ENCODE measurements at regions not wholly inside any gene's neighbourhood (a gene's known extent, or its start where the extent isn't known, plus 50 kb on each side); places are given as distances from the start of the nearest gene placed in this dataset.
A peak's percentile ranks its signal among the peaks of the same experiment; 100 is the strongest.
"Not testable (repeated sequence)": the region's sequence is repeated elsewhere in the genome, so short reads cannot be mapped to it uniquely, and the experiment has no call there.

DNA sequence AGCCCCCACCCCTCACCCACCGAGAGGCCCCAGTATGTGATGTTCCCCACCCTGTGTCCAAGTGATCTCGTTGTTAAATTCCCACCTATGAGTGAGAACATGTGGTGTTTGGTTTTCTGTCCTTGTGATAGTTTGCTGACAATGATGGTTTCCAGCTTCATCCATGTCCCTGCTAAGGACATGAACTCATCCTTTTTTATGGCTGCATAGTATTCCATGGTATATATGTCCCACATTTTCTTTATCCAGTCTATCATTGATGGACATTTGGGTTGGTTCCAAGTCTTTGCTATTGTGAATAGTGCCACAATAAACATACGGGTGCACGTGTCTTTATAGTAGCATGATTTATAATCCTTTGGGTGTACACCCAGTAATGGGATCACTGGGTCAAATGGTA is 79.2 kb downstream of the PXDC1 start:
- not testable (repeated sequence) for H3K27ac ChIP-seq

DNA sequence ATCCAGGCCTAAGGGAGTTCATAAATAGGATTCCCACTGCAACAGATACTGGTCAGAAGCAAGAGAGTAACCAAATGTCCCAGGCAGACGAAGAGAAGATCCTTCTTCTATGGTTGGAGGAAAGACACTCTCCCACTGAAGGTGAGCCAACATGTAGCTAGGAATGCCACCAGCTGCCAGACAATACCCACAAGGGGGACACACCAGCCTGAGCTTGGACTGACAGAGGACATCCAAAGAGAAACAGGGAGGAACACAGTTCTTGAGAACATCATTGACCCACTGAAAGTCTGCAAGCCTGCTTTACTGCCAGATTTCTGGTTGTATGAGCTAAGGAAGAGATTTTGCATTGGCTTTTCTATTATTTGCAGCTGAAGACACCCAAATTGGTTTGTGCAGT is 80.1 kb downstream of the PXDC1 start:
- TF ChIP-seq ZFX (IDR thresholded peaks at IDR 0.05) = no peak
- TF ChIP-seq, protein P1, sequence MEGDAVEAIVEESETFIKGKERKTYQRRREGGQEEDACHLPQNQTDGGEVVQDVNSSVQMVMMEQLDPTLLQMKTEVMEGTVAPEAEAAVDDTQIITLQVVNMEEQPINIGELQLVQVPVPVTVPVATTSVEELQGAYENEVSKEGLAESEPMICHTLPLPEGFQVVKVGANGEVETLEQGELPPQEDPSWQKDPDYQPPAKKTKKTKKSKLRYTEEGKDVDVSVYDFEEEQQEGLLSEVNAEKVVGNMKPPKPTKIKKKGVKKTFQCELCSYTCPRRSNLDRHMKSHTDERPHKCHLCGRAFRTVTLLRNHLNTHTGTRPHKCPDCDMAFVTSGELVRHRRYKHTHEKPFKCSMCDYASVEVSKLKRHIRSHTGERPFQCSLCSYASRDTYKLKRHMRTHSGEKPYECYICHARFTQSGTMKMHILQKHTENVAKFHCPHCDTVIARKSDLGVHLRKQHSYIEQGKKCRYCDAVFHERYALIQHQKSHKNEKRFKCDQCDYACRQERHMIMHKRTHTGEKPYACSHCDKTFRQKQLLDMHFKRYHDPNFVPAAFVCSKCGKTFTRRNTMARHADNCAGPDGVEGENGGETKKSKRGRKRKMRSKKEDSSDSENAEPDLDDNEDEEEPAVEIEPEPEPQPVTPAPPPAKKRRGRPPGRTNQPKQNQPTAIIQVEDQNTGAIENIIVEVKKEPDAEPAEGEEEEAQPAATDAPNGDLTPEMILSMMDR (conservative IDR thresholded peaks at IDR 0.05) = no peak
- H3K27ac ChIP-seq = no peak overlapping the region

DNA sequence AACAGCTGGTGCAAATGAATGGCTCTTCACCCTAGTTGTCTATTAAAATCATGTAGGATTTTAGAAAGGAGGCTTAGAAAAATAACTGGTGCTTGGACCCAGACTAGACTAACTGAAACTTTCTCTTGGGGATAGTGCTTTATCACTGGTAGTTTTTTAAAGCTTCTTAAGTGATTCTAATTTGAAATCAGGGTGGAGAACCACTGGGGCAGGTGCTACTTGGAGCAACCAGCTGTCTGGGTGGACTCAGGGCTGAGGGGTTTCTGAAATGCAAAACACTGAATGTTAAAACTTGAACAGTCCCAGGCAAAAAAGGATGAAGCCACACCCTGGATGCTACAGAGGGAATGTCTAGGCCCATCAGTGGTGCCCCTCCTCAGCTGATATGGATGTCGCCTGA is 81.2 kb downstream of the PXDC1 start:
- peak overlapping the region; percentile 59 for H3K27ac ChIP-seq
- TF ChIP-seq, protein P1 (conservative IDR thresholded peaks at IDR 0.05) = no peak
- TF ChIP-seq ZFX (IDR thresholded peaks at IDR 0.05) = no peak

DNA sequence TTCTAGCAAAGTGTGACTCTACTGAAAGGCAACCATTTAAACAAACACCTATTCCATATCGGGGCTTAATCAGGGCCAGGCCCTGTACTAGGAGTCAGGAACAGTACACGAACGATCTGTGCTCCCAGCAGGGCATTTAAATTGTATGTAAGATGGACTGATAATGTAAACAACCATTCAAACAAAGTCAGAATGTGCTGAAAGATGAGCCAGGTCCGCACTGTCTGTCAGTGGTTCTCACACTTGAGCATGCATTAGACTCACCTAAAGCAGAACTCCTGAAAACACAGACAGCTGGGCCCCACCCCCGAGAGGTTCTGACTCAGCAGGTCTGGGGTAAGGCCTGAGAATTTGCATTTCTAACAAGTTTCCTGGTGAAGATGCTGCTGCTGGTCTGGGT is 81.6 kb downstream of the PXDC1 start:
- TF ChIP-seq, protein P1 (conservative IDR thresholded peaks at IDR 0.05) = no peak
- H3K27ac ChIP-seq = peak overlapping the region; percentile 59

DNA sequence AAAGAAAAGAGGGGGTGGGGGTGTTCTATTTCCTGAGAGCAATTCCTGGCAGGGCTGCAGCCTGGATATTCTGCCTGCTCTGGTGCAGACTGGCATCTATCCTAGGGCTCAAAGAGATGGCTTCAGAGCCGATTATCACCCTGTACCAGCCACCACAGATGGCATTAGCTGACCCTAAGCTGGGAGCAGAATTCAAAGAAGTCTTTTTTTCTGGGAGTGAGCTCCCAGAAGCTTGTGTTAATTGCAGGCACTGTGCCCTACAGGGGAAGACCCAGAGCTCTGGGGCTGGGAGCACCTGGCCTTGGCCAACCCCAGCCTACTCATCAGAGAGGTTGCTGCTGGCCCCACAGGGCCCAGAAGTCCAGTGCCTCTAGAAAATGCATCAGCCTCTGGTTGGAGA is 85.9 kb downstream of the PXDC1 start:
- H3K27ac ChIP-seq = peak overlapping the region; percentile 62
- TF ChIP-seq, protein P1 (conservative IDR thresholded peaks at IDR 0.05) = no peak
- TF ChIP-seq ZFX (IDR thresholded peaks at IDR 0.05) = no peak

DNA sequence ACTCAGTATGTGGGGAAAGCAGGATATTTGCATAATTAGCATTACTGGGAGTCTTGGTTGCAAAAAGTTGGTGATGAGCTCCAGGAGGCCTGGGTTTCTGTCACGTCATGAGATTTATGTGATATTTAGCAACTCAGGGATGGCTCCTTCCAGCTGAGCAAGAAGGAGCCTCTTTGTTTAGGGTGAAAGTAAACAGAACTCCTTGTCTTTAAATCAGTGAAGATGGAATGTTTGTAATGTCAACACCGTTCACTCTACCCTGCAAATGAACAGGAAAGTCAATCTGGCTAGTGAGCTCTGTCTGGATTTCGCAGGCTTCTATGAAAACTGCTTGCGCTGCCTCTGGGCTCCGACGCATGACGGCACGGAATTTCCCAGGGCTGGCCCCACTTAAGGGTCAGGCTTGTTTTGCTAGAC is 86.9 kb downstream of the PXDC1 start:
- peak overlapping the region; percentile 62 for H3K27ac ChIP-seq
- no peak for TF ChIP-seq ZFX (IDR thresholded peaks at IDR 0.05)
- TF ChIP-seq, protein P1 (conservative IDR thresholded peaks at IDR 0.05) = no peak

DNA sequence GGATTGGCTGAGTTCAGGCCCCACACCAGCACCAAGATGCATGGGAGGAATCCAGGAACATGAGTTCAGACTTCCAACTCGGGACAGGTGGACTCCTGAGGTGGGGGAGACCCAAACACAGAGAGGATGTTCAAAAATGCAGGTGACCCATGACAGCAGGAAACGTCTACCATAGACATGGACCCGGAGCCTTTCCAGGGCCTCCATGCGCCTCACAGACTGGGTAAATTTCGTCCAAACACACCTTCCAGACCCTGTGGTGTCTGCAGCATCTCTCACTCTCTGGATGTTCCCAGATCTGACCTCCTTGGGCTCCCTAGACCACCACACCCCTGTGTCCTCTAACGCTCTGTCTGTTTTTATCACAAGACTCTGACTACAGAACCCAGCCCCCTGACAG is 87.7 kb downstream of the PXDC1 start:
- peak overlapping the region; percentile 1; the same call in 1 of the 2 replicates for H3K27ac ChIP-seq
- TF ChIP-seq, protein P1 (conservative IDR thresholded peaks at IDR 0.05) = no peak
- no peak for TF ChIP-seq ZFX (IDR thresholded peaks at IDR 0.05)

DNA sequence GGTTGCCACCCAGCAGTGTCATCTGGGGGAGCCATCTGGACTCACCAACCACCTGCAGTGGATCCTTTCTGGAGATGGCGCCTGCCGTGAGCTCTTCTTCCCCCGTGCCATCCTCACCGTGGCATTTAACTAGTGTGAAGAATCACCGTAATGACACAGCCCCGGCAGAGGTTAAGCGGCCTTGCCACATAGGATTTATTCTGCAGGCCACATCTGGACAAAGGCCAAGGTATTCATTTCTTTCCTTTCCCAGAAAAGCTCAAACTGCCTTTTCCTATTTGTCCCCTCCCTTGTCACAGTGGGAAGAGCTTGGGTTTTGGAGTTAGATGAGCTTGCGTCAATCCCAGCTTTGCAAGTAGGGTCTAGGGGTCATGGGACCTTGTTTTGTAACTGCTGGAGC is 88.4 kb downstream of the PXDC1 start:
- H3K27ac ChIP-seq = no peak overlapping the region
- TF ChIP-seq, protein P1 (conservative IDR thresholded peaks at IDR 0.05) = no peak
- TF ChIP-seq ZFX (IDR thresholded peaks at IDR 0.05) = no peak
